Lower leg skin (tissue), 4 donors: ENCODE measurements at regions not wholly inside any gene's neighbourhood (a gene's known extent, or its start where the extent isn't known, plus 50 kb on each side); places are given as distances from the start of the nearest gene placed in this dataset.
"Not testable (repeated sequence)": the region's sequence is repeated elsewhere in the genome, so short reads cannot be mapped to it uniquely, and the experiment has no call there.

ENCODE experiments used
- DNase-seq, 2 donors: peaks; one replicate each; pipeline ENCODE4 v3.0.0-alpha.2; 2019; ENCODE audit warnings: low spot score in 2 of 2
- H3K4me3 ChIP-seq: fragments of 200-600 bp; sonication (generic); 2 replicates; pipeline ENCODE4 v1.5.1; 2017; ENCODE audit warnings: mild to moderate bottlenecking, low read depth; ENCODE audit not compliant: poor library complexity, severe bottlenecking
- WGBS, 2 donors: methylation state at CpG; one replicate each; pipeline ENCODE4 v1.1.5; 2018; 5-methylcytosine and 5-hydroxymethylcytosine counted together
- intact Hi-C: fragments of 100-400 bp; cut with DNase I; formaldehyde crosslinking; loops from one replicate; pipeline ENCODE4 v1.15.0; 2023; ENCODE audit warnings: low total_unique reads
- microRNA-seq, 2 donors: library from miRNA; unstranded; fragments of <30 nt; microRNA quantifications; one replicate each; pipeline ENCODE4, GENCODE V29; 2016; ENCODE audit warnings: borderline replicate concordance in 2 of 2, borderline number of aligned reads in 1 of 2

DNA sequence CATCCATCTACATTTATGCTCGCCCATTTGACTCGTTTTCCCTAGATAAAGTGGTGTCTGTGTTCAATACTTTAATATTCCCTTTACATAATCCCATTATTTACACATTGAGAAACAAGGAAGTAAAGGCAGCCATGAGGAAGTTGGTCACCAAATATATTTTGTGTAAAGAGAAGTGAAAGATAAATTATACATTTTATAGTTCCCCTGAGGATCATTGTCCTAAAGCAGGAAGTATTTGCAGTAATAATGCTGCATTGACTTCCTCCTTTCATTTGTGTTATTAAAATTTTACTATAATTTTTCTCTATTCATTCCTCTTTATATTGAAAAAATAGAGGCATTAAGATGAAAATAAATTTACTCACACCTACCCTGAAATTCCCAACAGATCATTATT is 198.5 kb upstream of the POTEB3 start:
- no CpG with 5 or more reads among the region's 2 CpGs for WGBS, 2 donors
- intact Hi-C loops, H3K4me3 ChIP-seq, DNase-seq: not testable (repeated sequence)

GRCh38 chr15:21626694-21627093 is 186.4 kb upstream of the POTEB3 start:
- DNase-seq, intact Hi-C loops, H3K4me3 ChIP-seq: not testable (repeated sequence)

- WGBS, 2 donors: 100% methylated on average over 1 of the region's 1 CpG; no CpG with 5 or more reads in 1 of the 2 donors
- H3K4me3 ChIP-seq, DNase-seq, intact Hi-C loops: not testable (repeated sequence)
These were observed 168.9 kb upstream of the POTEB3 start for GRCh38 chr15:21609223-21609622.

- intact Hi-C loops, DNase-seq, H3K4me3 ChIP-seq: not testable (repeated sequence)
These were observed 125.1 kb upstream of the POTEB3 start for GRCh38 chr15:21565426-21565825.

DNA sequence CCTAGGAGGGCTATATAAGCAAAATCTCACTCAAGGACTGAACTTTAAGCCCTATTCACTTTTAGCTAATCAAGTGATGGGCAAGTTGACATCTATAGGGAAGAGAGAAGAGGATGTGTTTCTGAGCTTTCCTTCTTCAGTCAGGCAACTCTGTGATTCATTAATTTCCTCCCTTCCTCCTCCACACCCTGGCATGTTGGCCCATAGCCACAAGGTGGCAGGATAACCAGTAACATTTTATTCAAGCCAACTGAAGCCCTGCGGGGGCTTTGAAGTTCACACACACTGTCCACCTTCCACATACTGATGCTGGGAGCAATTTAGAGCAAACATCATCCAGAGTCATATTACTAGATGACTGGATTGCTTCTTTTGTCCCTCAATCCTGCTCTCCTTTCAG is 111.5 kb upstream of the POTEB3 start:
- DNase-seq, intact Hi-C loops, H3K4me3 ChIP-seq: not testable (repeated sequence)
- no CpG with 5 or more reads among the region's 1 CpG for WGBS, 2 donors

GRCh38 chr15:21546182-21546903 is 106.0 kb upstream of the POTEB3 start:
- DNase-seq: peak in 1 of 2 donors; percentile 32
- intact Hi-C loops, H3K4me3 ChIP-seq: not testable (repeated sequence)
- 31 to 44% methylated on average over 2 of the region's 4 CpGs for WGBS, 2 donors

GRCh38 chr15:21532785-21533184 is 92.5 kb upstream of the POTEB3 start:
- H3K4me3 ChIP-seq, intact Hi-C loops: not testable (repeated sequence)

DNA sequence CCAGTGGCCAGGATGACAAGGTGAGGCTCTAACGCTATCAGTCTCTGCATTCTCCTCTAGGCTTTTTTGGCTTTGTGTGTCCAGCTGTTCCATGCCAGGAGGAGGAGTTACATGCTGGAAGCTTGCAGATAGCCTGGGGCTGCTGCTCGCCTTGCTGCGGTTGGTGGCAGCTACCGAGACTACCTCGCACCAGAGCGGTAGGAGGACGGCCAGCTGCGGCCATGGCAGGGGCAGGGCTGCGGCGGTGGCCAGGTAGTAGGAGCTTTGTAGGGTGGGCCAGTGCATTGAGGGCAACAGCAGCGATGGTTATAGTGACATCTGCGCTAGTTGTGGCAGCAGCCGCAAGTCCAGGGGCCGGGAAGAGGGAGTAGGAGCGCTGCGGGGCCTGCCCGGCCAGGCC is 75.9 kb upstream of the POTEB3 start:
- intact Hi-C loops, DNase-seq, H3K4me3 ChIP-seq: not testable (repeated sequence)
- 100% methylated on average over 5 of the region's 17 CpGs; no CpG with 5 or more reads in 1 of the 2 donors for whole genome bisulfite sequencing, 2 donors

More at GRCh38 chr15:21532785-21533184, 92.5 kb upstream of the POTEB3 start:
- not testable (repeated sequence) for DNase-seq

GRCh38 chr15:21515296-21515695 is 75.0 kb upstream of the POTEB3 start:
- WGBS, 2 donors: no CpG with 5 or more reads among the region's 23 CpGs
- intact Hi-C loops, DNase-seq, H3K4me3 ChIP-seq: not testable (repeated sequence)

DNA sequence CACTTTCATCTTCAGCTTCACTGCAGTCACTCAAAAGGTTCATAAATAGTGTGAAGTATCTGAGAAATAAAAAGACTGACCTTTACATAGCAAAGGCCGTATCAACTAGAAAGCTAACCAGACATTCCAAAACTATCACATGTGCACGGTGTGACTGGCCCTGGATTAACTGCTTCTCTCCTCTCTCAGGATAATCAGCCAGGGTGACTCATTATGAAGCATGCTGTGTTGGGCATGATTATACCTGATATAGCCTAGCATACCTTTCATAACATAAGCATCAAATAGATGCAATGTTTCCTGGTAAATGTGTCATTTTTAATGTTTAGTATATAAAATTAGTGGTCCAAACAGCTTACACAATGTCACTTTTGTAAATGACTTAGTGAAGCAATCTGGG is 62.7 kb upstream of the POTEB3 start:
- WGBS, 2 donors: no CpG with 5 or more reads among the region's 2 CpGs
- DNase-seq, H3K4me3 ChIP-seq, intact Hi-C loops: not testable (repeated sequence)

Small RNA genes in the stretch of these regions (microRNA-seq; reads per million reads assigned to microRNA genes)
- gene MIR5701-2: 0 reads per million in 2 donors
